H9 (cell line): ENCODE measurements at regions not wholly inside any gene's neighbourhood (a gene's known extent, or its start where the extent isn't known, plus 50 kb on each side); places are given as distances from the start of the nearest gene placed in this dataset.

Source experiments
- DNase-seq: peaks from one replicate; pipeline ENCODE4 v3.0.0-alpha.2; 2017
- H2AFZ ChIP-seq: one replicate; pipeline ENCODE4 v1.6.1; 2013; ENCODE audit warnings: mild to moderate bottlenecking, low read length, control low read depth, moderate library complexity
- H2AK5ac ChIP-seq: 2 replicates; pipeline ENCODE4 v1.6.1; 2013; ENCODE audit warnings: low read length, control low read depth, mixed read lengths; ENCODE audit not compliant: insufficient read length
- H2BK120ac ChIP-seq: one replicate; pipeline ENCODE4 v1.6.1; 2013; ENCODE audit warnings: low read depth, mild to moderate bottlenecking, low read length, control low read depth, inconsistent platforms; ENCODE audit not compliant: poor library complexity, severe bottlenecking
- H2BK12ac ChIP-seq: 2 replicates; pipeline ENCODE4 v1.6.1; 2013; ENCODE audit warnings: low read length, control low read depth, mixed read lengths, low read depth; ENCODE audit not compliant: insufficient read length
- H2BK15ac ChIP-seq: 2 replicates; pipeline ENCODE4 v1.6.1; 2013; ENCODE audit warnings: low read depth, low read length, control low read depth
- H2BK20ac ChIP-seq: one replicate; pipeline ENCODE4 v1.6.1; 2013; ENCODE audit warnings: low read depth, mild to moderate bottlenecking, low read length, control low read depth, inconsistent platforms; ENCODE audit not compliant: poor library complexity, severe bottlenecking
- H2BK5ac ChIP-seq: 2 replicates; pipeline ENCODE4 v1.6.1; 2013; ENCODE audit warnings: low read length, control low read depth, mixed read lengths; ENCODE audit not compliant: insufficient read length
- H3K14ac ChIP-seq: 2 replicates; pipeline ENCODE4 v1.6.1; 2013; ENCODE audit warnings: low read length, control low read depth; ENCODE audit not compliant: insufficient read depth
- H3K18ac ChIP-seq: 2 replicates; pipeline ENCODE4 v1.6.1; 2013; ENCODE audit warnings: low read depth, mild to moderate bottlenecking, mixed read lengths, low read length, control low read depth; ENCODE audit not compliant: insufficient read length
- H3K23ac ChIP-seq: 2 replicates; pipeline ENCODE4 v1.6.1; 2013; ENCODE audit warnings: low read length, control low read depth, mixed read lengths, low read depth; ENCODE audit not compliant: insufficient read length
- H3K23me2 ChIP-seq: 2 replicates; pipeline ENCODE4 v1.6.1; 2013; ENCODE audit warnings: low read depth, mild to moderate bottlenecking, mixed read lengths, low read length, control low read depth; ENCODE audit not compliant: insufficient read length, poor library complexity, severe bottlenecking
- H3K27ac ChIP-seq: 2 replicates; pipeline ENCODE4 v1.5.1; 2013; ENCODE audit warnings: low read length, control low read depth, mixed read lengths, low read depth; ENCODE audit not compliant: insufficient read length
- H3K27me3 ChIP-seq: 2 replicates; pipeline ENCODE4 v1.6.1; 2013; ENCODE audit warnings: low read length, control low read depth, inconsistent platforms; ENCODE audit not compliant: insufficient read depth
- H3K4ac ChIP-seq: 2 replicates; pipeline ENCODE4 v1.6.1; 2013; ENCODE audit warnings: low read depth, mild to moderate bottlenecking, control low read depth, inconsistent platforms, low read length, moderate library complexity
- H3K4me1 ChIP-seq: 2 replicates; pipeline ENCODE4 v1.6.1; 2013; ENCODE audit warnings: low read length, control low read depth, inconsistent platforms; ENCODE audit not compliant: insufficient read depth
- H3K4me2 ChIP-seq: 2 replicates; pipeline ENCODE4 v1.6.1; 2013; ENCODE audit warnings: low read length, control low read depth, mixed read lengths; ENCODE audit not compliant: insufficient read length, insufficient read depth
- H3K56ac ChIP-seq: 2 replicates; pipeline ENCODE4 v1.6.1; 2013; ENCODE audit warnings: low read depth, mild to moderate bottlenecking, mixed read lengths, low read length, control low read depth; ENCODE audit not compliant: insufficient read length
- H3K79me1 ChIP-seq: 2 replicates; pipeline ENCODE4 v1.6.1; 2013; ENCODE audit warnings: low read depth, mild to moderate bottlenecking, moderate library complexity, low read length, control low read depth, inconsistent platforms; ENCODE audit not compliant: insufficient read depth, poor library complexity, severe bottlenecking
- H3K79me2 ChIP-seq: 2 replicates; pipeline ENCODE4 v1.6.1; 2013; ENCODE audit warnings: low read length, control low read depth, inconsistent platforms; ENCODE audit not compliant: insufficient read depth
- H3K9ac ChIP-seq: 2 replicates; pipeline ENCODE4 v1.6.1; 2013; ENCODE audit warnings: low read length, control low read depth, mixed read lengths; ENCODE audit not compliant: insufficient read length; ENCODE audit errors: extremely low read depth
- H3K9me3 ChIP-seq: one replicate; pipeline ENCODE4 v1.6.1; 2013; ENCODE audit warnings: low read depth, low read length, inconsistent platforms; ENCODE audit not compliant: control insufficient read depth
- H3T11ph ChIP-seq: one replicate; pipeline ENCODE4 v1.6.1; 2013; ENCODE audit warnings: mild to moderate bottlenecking, low read length, control low read depth, inconsistent platforms
- H4K20me1 ChIP-seq: one replicate; pipeline ENCODE4 v1.6.1; 2013; ENCODE audit not compliant: control insufficient read depth, insufficient read length, insufficient read depth
- H4K5ac ChIP-seq: 2 replicates; pipeline ENCODE4 v1.6.1; 2013; ENCODE audit warnings: low read depth, mild to moderate bottlenecking, mixed read lengths, low read length, control low read depth; ENCODE audit not compliant: insufficient read length
- H4K8ac ChIP-seq: replicated peaks from 2 replicates; pipeline ENCODE4 v1.6.1; 2013; ENCODE audit warnings: low read length, control low read depth, mixed read lengths, low read depth; ENCODE audit not compliant: insufficient read length
- H4K91ac ChIP-seq: 2 replicates; pipeline ENCODE4 v1.6.1; 2013; ENCODE audit warnings: low read depth, mild to moderate bottlenecking, moderate library complexity, mixed read lengths, low read length, control low read depth; ENCODE audit not compliant: insufficient read length
- H3K27ac Mint-ChIP-seq, 3 experiments: 2 replicates in 2 of 3; 3 replicates in 1 of 3; pipeline ENCODE4 v1.8.0; 2020 to 2021; ENCODE audit warnings: mixed read lengths in 3 of 3, mild to moderate bottlenecking in 1 of 3, moderate library complexity in 1 of 3
- H3K27me3 Mint-ChIP-seq: 2 replicates; pipeline ENCODE4 v1.8.0; 2021; ENCODE audit warnings: low read depth, mild to moderate bottlenecking, moderate library complexity, mixed read lengths
- H3K36me3 Mint-ChIP-seq, 3 experiments: 2 replicates in 2 of 3; 3 replicates in 1 of 3; pipeline ENCODE4 v1.8.0; 2020 to 2021; ENCODE audit warnings: low read depth in 3 of 3, mixed read lengths in 3 of 3; ENCODE audit not compliant: insufficient read depth in 1 of 3
- H3K4me1 Mint-ChIP-seq, 2 experiments: 2 replicates each; pipeline ENCODE4 v1.8.0; 2020; ENCODE audit warnings: mixed read lengths in 2 of 2
- H3K4me3 Mint-ChIP-seq, 2 experiments: 2 replicates in 1 of 2; 3 replicates in 1 of 2; pipeline ENCODE4 v1.8.0; 2020 to 2021; ENCODE audit warnings: mild to moderate bottlenecking in 2 of 2, mixed read lengths in 2 of 2, moderate library complexity in 1 of 2
- H3K9me3 Mint-ChIP-seq, 2 experiments: 2 replicates in 1 of 2; 3 replicates in 1 of 2; pipeline ENCODE4 v1.8.0; 2020; ENCODE audit warnings: mild to moderate bottlenecking in 2 of 2, mixed read lengths in 2 of 2, moderate library complexity in 1 of 2
- CTCF ChIP-seq: fragments of 200-600 bp; sonication (generic); conservative IDR thresholded peaks from 3 replicates; pipeline ENCODE4 v1.8.0; 2021; ENCODE audit warnings: antibody characterized with exemption, mild to moderate bottlenecking

DNA sequence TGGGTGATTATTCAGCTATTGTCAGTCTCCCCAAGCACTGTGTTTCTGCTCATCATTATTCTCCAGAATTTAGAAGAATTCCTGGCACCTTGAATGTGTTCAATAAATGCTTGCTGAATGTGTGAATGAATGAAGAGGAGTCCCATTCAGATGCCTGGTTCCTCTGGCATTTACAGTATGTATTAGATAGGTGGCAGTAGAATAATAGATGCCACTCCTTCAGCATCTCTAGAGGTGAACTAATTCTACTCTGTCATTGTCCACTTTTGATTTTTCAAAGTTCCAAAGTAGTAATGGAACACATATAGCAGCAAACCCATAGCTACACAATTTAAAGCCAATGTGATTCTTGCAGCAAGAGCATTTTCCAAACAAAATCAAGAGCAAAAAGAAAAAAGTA, 118.9 kb upstream of the CEP162 start:
- H3K56ac ChIP-seq = no peak overlapping the region
- H3K79me2 ChIP-seq = no peaks in the 10 kb centered on the region
- no peak overlapping the region for H3K14ac ChIP-seq
- H2BK5ac ChIP-seq = no peak overlapping the region
- DNase-seq = no peak
- no peaks in the 10 kb centered on the region for H3K23me2 ChIP-seq
- no peak overlapping the region for H4K5ac ChIP-seq
- no peaks in the 10 kb centered on the region for H3K27me3 ChIP-seq
- H3K4me3 Mint-ChIP-seq = no peak overlapping the region
- no peaks in the 10 kb centered on the region for H3K9me3 Mint-ChIP-seq
- H3T11ph ChIP-seq = no peak overlapping the region
- no peak overlapping the region for H2AK5ac ChIP-seq
- no peak overlapping the region for H2BK120ac ChIP-seq
- H3K4me1 Mint-ChIP-seq = no peaks in the 10 kb centered on the region
- H3K27me3 Mint-ChIP-seq = no peaks in the 10 kb centered on the region; the same call in 1 of the 2 replicates
- H3K79me1 ChIP-seq = no peaks in the 10 kb centered on the region
- no peak overlapping the region for H3K18ac ChIP-seq
- H2BK15ac ChIP-seq = no peak overlapping the region
- no peaks in the 10 kb centered on the region for H3K9me3 ChIP-seq
- peaks cover 0 to under 1% (median 0%) of the 10 kb centered on the region in 3 experiments; a peak in 1 of 7 replicates for H3K36me3 Mint-ChIP-seq
- no peak overlapping the region for H3K27ac ChIP-seq
- no peaks in the 10 kb centered on the region for H3K4me1 ChIP-seq
- no peak overlapping the region for H4K8ac ChIP-seq
- TF ChIP-seq CTCF = no peak; the same call in 1 of the 3 replicates
- H2AFZ ChIP-seq = no peak overlapping the region
- no peak overlapping the region for H3K9ac ChIP-seq
- H3K4me2 ChIP-seq = no peak overlapping the region
- no peak overlapping the region for H2BK20ac ChIP-seq
- no peak overlapping the region for H4K91ac ChIP-seq
- H2BK12ac ChIP-seq = no peak overlapping the region
- H3K27ac Mint-ChIP-seq = no peak overlapping the region
- no peaks in the 10 kb centered on the region for H4K20me1 ChIP-seq
- H3K4ac ChIP-seq = no peak overlapping the region
- H3K23ac ChIP-seq = no peak overlapping the region
